HCT116 (cell line): ENCODE measurements at regions not wholly inside any gene's neighbourhood (a gene's known extent, or its start where the extent isn't known, plus 50 kb on each side); places are given as distances from the start of the nearest gene placed in this dataset.

Experiments
- CEBPB ChIP-seq: IDR thresholded peaks from 2 replicates; pipeline ENCODE4 v1.6.1; 2012; ENCODE audit warnings: low read depth
- EGR1 ChIP-seq: IDR thresholded peaks from 2 replicates; pipeline ENCODE4 v1.6.1; 2012; ENCODE audit warnings: low read depth
- EZH2 ChIP-seq: fragments of 200-600 bp; sonication (generic); IDR thresholded peaks from 2 replicates; pipeline ENCODE4 v1.6.1; 2017; ENCODE audit warnings: antibody characterized with exemption, mixed run types
- EZH2phosphoT487 ChIP-seq: fragments of 200-600 bp; IDR thresholded peaks from 2 replicates; pipeline ENCODE4 v1.6.1; 2018; ENCODE audit warnings: antibody characterized with exemption, borderline replicate concordance
- POLR2A ChIP-seq: IDR thresholded peaks from 2 replicates; pipeline ENCODE4 v1.7.0; 2011; ENCODE audit warnings: borderline replicate concordance; ENCODE audit not compliant: insufficient read depth, insufficient read length; ENCODE audit errors: extremely low read depth
- TCF7L2 ChIP-seq: IDR thresholded peaks from 2 replicates; pipeline ENCODE4 v1.7.0; 2011; ENCODE audit warnings: borderline replicate concordance, inconsistent platforms; ENCODE audit not compliant: insufficient read depth, insufficient read length; ENCODE audit errors: extremely low read depth
- TF ChIP-seq, protein P1 (sequence below), 3 experiments: fragments of 200-600 bp in 1 of 3; sonication (generic) in 1 of 3; IDR thresholded peaks in 2 of 3; conservative IDR thresholded peaks in 1 of 3; 2 replicates each; pipeline ENCODE4 v1.5.1; 2012 to 2017; ENCODE audit warnings: low read depth in 2 of 3, low read length in 2 of 3, antibody characterized with exemption in 1 of 3, borderline replicate concordance in 1 of 3, control low read depth in 1 of 3, mild to moderate bottlenecking in 1 of 3, mixed read lengths in 1 of 3, mixed run types in 1 of 3, moderate library complexity in 1 of 3; ENCODE audit not compliant: insufficient read depth in 1 of 3
- TF ChIP-seq, protein P2 (sequence below): IDR thresholded peaks from 2 replicates; pipeline ENCODE4 v1.6.1; 2012; ENCODE audit warnings: low read depth

DNA sequence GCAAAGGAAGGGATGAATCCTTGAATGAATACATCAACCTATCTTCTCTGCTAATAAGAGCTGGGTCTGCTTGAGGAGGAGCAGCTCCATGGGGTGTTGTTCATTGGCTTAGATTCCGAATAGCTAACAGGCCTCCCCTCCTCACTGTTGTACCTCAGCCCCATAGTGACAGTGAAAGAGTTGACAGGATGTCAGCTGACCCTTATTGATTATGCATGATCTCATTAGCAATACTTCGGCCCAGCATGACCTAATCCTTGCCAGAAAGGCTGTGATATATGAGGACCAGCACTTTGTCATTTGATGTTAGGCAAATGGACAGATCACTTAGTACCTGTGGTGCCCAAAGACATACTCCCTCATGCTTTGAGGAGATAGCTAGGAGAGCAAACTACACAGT, 1333.7 kb upstream of the CELF4 start:
- TF ChIP-seq POLR2A (no peak), EZH2 (no peak), EGR1 (no peak), CEBPB (no peak), TCF7L2 (no peak), EZH2phosphoT487 (no peak)
- TF ChIP-seq, protein P1, sequence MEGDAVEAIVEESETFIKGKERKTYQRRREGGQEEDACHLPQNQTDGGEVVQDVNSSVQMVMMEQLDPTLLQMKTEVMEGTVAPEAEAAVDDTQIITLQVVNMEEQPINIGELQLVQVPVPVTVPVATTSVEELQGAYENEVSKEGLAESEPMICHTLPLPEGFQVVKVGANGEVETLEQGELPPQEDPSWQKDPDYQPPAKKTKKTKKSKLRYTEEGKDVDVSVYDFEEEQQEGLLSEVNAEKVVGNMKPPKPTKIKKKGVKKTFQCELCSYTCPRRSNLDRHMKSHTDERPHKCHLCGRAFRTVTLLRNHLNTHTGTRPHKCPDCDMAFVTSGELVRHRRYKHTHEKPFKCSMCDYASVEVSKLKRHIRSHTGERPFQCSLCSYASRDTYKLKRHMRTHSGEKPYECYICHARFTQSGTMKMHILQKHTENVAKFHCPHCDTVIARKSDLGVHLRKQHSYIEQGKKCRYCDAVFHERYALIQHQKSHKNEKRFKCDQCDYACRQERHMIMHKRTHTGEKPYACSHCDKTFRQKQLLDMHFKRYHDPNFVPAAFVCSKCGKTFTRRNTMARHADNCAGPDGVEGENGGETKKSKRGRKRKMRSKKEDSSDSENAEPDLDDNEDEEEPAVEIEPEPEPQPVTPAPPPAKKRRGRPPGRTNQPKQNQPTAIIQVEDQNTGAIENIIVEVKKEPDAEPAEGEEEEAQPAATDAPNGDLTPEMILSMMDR (IDR thresholded peaks at IDR 0.05 in 2 of 3, conservative IDR thresholded peaks at IDR 0.05 in 1 of 3; ENCODE audit: borderline replicate concordance in 1 of 3, insufficient read depth in 1 of 3, low read depth in 2 of 3, low read length in 2 of 3), result no peak
- TF ChIP-seq, protein P2, sequence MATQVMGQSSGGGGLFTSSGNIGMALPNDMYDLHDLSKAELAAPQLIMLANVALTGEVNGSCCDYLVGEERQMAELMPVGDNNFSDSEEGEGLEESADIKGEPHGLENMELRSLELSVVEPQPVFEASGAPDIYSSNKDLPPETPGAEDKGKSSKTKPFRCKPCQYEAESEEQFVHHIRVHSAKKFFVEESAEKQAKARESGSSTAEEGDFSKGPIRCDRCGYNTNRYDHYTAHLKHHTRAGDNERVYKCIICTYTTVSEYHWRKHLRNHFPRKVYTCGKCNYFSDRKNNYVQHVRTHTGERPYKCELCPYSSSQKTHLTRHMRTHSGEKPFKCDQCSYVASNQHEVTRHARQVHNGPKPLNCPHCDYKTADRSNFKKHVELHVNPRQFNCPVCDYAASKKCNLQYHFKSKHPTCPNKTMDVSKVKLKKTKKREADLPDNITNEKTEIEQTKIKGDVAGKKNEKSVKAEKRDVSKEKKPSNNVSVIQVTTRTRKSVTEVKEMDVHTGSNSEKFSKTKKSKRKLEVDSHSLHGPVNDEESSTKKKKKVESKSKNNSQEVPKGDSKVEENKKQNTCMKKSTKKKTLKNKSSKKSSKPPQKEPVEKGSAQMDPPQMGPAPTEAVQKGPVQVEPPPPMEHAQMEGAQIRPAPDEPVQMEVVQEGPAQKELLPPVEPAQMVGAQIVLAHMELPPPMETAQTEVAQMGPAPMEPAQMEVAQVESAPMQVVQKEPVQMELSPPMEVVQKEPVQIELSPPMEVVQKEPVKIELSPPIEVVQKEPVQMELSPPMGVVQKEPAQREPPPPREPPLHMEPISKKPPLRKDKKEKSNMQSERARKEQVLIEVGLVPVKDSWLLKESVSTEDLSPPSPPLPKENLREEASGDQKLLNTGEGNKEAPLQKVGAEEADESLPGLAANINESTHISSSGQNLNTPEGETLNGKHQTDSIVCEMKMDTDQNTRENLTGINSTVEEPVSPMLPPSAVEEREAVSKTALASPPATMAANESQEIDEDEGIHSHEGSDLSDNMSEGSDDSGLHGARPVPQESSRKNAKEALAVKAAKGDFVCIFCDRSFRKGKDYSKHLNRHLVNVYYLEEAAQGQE, result no peak
